ENCODE measurements at regions not wholly inside any gene's neighbourhood (a gene's known extent, or its start where the extent isn't known, plus 50 kb on each side); places are given as distances from the start of the nearest gene placed in this dataset.
"Not testable (repeated sequence)": the region's sequence is repeated elsewhere in the genome, so short reads cannot be mapped to it uniquely, and the experiment has no call there.

GRCh38 chr5:40141418-40141817 is 538.3 kb upstream of the PTGER4 start:
- no peak for DNase-seq (ENCODE audit: low read depth in 2 of 2)

- no peak for DNase-seq (ENCODE audit: low read depth in 2 of 2)
Measured at GRCh38 chr5:40137223-40137622, 542.5 kb upstream of the PTGER4 start.

GRCh38 chr5:40134883-40135520 is 544.7 kb upstream of the PTGER4 start:
- DNase-seq (ENCODE audit: low read depth in 2 of 2), result no peak

GRCh38 chr5:40124367-40124766 is 555.3 kb upstream of the PTGER4 start:
- DNase-seq (ENCODE audit: low read depth in 2 of 2), result no peak

GRCh38 chr5:40121236-40121635 is 558.5 kb upstream of the PTGER4 start:
- no peak for DNase-seq (ENCODE audit: low read depth in 2 of 2)

GRCh38 chr5:40112875-40113274 is 566.8 kb upstream of the PTGER4 start:
- DNase-seq (ENCODE audit: low read depth in 2 of 2), result no peak

- DNase-seq (ENCODE audit: low read depth in 2 of 2), result not testable (repeated sequence)
Measured at GRCh38 chr5:40111036-40111435, 568.7 kb upstream of the PTGER4 start.

- not testable (repeated sequence) for DNase-seq (ENCODE audit: low read depth in 2 of 2)
Measured at GRCh38 chr5:40108764-40109390, 570.8 kb upstream of the PTGER4 start.

- not testable (repeated sequence) for DNase-seq (ENCODE audit: low read depth in 2 of 2)
Measured at GRCh38 chr5:40107786-40108185, 571.9 kb upstream of the PTGER4 start.

- DNase-seq (ENCODE audit: low read depth in 2 of 2), result no peak
Measured at GRCh38 chr5:40106847-40107246, 572.9 kb upstream of the PTGER4 start.

GRCh38 chr5:40098313-40098712 is 581.4 kb upstream of the PTGER4 start:
- DNase-seq (ENCODE audit: low read depth in 2 of 2), result no peak

GRCh38 chr5:40093550-40093949 is 586.2 kb upstream of the PTGER4 start:
- no peak for DNase-seq (ENCODE audit: low read depth in 2 of 2)

GRCh38 chr5:40089269-40089668 is 590.4 kb upstream of the PTGER4 start:
- no peak for DNase-seq (ENCODE audit: low read depth in 2 of 2)

- DNase-seq (ENCODE audit: low read depth in 2 of 2), result no peak
Measured at GRCh38 chr5:40084614-40085013, 595.1 kb upstream of the PTGER4 start.

GRCh38 chr5:40082313-40082712 is 597.4 kb upstream of the PTGER4 start:
- no peak for DNase-seq (ENCODE audit: low read depth in 2 of 2)

- DNase-seq (ENCODE audit: low read depth in 2 of 2), result no peak
Measured at GRCh38 chr5:40080191-40080590, 599.5 kb upstream of the PTGER4 start.

- DNase-seq (ENCODE audit: low read depth in 2 of 2), result no peak
Measured at GRCh38 chr5:40078898-40079575, 600.7 kb upstream of the PTGER4 start.

GRCh38 chr5:40074826-40075225 is 604.9 kb upstream of the PTGER4 start:
- no peak for DNase-seq (ENCODE audit: low read depth in 2 of 2)

GRCh38 chr5:40073927-40074326 is 605.8 kb upstream of the PTGER4 start:
- no peak for DNase-seq (ENCODE audit: low read depth in 2 of 2)

- DNase-seq (ENCODE audit: low read depth in 2 of 2), result no peak
Measured at GRCh38 chr5:40071870-40072269, 607.8 kb upstream of the PTGER4 start.

- no peak for DNase-seq (ENCODE audit: low read depth in 2 of 2)
Measured at GRCh38 chr5:40066616-40067015, 613.1 kb upstream of the PTGER4 start.

- no peak for DNase-seq (ENCODE audit: low read depth in 2 of 2)
Measured at GRCh38 chr5:40052808-40053207, 626.9 kb upstream of the PTGER4 start.

GRCh38 chr5:40046792-40047191 is 622.0 kb upstream of the DAB2 start:
- no peak for DNase-seq (ENCODE audit: low read depth in 2 of 2)
